Sciatic nerve (tissue), 2 donors: ENCODE measurements at regions not wholly inside any gene's neighbourhood (a gene's known extent, or its start where the extent isn't known, plus 50 kb on each side); places are given as distances from the start of the nearest gene placed in this dataset.
"Not testable (repeated sequence)": the region's sequence is repeated elsewhere in the genome, so short reads cannot be mapped to it uniquely, and the experiment has no call there.

Experiments
- ATAC-seq: fragments of 200-7000 bp; cut with Tn5 transposase; one replicate; pipeline ENCODE4 v1.9.1; 2020; ENCODE audit warnings: mild to moderate bottlenecking, moderate library complexity
- DNase-seq: peaks from one replicate; pipeline ENCODE4 v3.0.0-alpha.2; 2020; ENCODE audit warnings: low spot score
- intact Hi-C: fragments of 100-400 bp; cut with DNase I; formaldehyde crosslinking; loops from one replicate; pipeline ENCODE4 v1.14.2; 2022
- donor health status: DM: no; HTN: no; CAD: no.
- donor health status: DM: no; HTN: no; CAD: no.

DNA sequence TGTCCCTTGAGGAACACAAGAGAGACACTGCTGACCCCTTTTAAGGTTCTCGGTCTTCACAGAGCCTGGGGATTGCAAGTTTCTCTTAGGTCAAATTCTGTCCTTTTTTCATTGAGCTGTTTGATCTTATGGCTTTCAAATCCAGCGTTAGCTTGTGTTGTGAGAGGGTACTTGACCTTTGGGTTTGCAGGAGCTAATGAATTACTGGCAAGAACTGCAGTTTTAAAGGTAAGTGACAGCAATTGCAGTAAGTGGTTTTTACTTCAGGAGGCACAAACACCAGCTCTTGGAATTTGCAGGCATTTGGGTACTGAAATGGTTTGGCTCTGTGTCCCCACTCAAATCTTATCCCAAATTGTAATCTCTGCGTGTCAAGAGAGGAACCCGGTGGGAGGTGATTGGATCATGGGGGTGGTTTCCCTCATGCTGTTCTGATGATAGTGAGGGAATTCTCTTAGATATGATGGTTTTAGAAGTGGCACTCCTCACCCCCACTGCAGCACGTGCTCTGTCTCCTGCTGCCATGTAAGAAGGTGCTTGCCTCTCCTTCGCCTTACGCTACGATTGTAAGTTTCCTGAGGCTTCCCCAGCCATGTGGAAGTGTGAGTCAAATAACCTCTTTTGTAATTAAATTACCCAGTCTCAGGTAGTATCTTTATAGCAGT lies 134.5 kb upstream of the LYPLAL1 start:
- peak; percentile 28 for ATAC-seq
- intact Hi-C loops = no loop called here
- DNase-seq = no peak

GRCh38 chr1:219039682-219040154 lies 134.0 kb upstream of the LYPLAL1 start:
- ATAC-seq = peak; percentile 66
- intact Hi-C loops = no loop called here
- DNase-seq = no peak

DNA sequence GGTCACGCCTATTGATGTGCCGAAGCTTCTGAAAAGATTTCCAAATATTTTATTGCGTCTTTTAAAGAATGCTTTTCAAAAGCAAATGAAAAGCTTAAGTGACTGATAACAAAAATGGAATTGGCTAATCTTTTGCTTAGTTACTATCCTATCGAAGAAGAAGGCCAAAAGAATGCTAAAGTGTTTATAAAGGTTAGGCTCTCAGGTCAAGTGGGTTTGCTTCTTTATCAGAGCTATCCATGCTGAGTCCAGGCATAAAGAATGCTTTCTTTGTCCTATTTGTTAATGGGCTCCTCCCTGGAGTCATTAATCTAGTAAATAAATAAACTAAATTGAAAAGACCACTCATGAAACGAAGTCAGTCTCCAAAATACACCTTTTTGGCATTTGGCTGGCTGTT lies 133.4 kb upstream of the LYPLAL1 start:
- intact Hi-C loops = no loop called here
- no peak for DNase-seq
- ATAC-seq = no peak

- intact Hi-C loops = no loop called here
- DNase-seq = no peak
- ATAC-seq = peak; percentile 17
These were observed 132.5 kb upstream of the LYPLAL1 start for GRCh38 chr1:219041141-219041540.

GRCh38 chr1:219041818-219042217 lies 131.9 kb upstream of the LYPLAL1 start:
- ATAC-seq (no peak), DNase-seq (no peak)
- intact Hi-C loops = no loop called here

GRCh38 chr1:219042769-219043168 lies 130.9 kb upstream of the LYPLAL1 start:
- ATAC-seq (no peak), DNase-seq (no peak)
- intact Hi-C loops = no loop called here

DNA sequence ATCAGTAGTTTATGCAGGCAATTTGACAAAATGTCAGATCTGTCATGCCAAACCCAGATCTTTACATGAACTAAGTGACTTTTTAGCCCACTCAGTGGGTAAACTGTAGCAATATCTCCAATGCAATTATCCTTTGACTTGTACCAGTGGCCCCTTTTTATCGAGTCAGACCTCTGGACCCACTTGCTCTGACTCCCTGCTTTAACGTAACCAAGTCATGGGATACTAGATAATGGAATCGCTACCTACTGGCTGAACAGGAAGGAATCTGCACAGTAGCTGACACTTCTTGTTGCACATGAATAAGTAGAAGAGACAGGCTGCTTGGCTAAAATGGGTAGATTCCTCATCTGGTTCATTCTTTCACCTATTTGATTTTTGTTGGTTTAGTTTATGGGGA lies 128.4 kb upstream of the LYPLAL1 start:
- intact Hi-C loops = no loop called here
- DNase-seq (no peak), ATAC-seq (no peak)

- no peak for ATAC-seq
- no peak for DNase-seq
- intact Hi-C loops = no loop called here
These were observed 124.2 kb upstream of the LYPLAL1 start for GRCh38 chr1:219049501-219049900.

- no peak for ATAC-seq
- DNase-seq = no peak
- intact Hi-C loops = no loop called here
These were observed 123.4 kb upstream of the LYPLAL1 start for GRCh38 chr1:219050086-219050821.

GRCh38 chr1:219050822-219051125 lies 122.9 kb upstream of the LYPLAL1 start:
- ATAC-seq (no peak), DNase-seq (no peak)
- intact Hi-C loops = no loop called here

DNA sequence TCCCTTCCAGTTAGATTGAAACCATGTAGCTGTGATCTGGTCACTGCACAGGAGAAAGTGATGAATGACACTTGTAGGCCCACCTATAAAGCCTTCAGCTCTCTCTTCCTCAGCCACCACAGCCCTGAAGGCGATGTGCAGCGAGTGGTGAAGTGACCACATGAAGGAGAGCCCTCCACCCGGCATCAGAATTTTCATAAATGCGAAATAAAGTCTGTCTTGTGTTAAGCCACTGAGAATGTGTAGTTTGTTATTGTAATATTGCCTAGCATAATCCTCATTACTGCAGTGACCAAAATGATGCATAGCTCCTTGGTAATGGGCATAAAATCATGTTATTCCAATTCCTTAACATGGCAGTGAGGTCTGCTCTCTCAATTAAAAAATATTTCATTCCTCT lies 122.1 kb upstream of the LYPLAL1 start:
- DNase-seq = no peak
- no peak for ATAC-seq
- intact Hi-C loops = no loop called here

DNA sequence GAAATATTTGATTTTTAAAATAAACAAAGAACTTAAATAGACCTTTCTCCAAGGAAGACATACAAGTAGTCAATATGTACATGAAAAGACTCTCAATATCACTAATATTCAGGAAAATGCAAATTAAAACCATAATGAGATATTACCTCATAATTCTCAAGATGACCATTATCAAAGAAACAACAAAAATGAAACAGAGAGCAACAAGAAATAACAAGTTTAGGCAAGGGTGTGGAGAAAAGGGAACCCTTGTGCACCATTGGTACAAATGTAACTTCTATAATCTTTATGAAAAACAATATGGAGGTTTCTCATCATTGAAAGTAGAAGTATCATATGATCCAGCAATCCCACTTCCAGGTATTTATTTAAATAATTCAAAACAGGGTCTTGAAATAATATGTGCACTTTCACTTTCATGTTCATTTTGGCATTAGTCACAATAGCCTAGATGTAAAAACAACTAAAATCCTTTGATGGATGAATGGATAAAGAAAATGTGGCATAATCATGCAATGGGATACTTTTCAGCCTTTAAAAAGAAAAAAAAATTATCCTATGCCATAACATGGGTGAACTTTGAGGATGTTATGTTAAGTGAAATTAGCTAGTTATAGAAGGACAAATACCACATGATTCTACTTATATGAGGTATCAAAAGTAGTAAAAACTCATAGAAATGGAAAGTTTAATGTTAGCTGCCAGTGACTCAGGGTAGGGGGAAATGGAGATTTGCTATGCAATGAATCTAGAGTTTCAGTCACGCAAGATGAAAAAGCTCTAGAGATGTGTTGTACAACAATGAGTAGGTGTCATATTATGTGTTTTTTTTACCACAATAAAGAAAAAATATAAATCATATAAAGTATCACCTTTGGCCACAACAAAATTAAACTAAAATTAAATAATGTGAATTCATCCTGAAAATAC lies 114.5 kb upstream of the LYPLAL1 start:
- no peak for ATAC-seq
- DNase-seq = no peak
- intact Hi-C loops = no loop called here

DNA sequence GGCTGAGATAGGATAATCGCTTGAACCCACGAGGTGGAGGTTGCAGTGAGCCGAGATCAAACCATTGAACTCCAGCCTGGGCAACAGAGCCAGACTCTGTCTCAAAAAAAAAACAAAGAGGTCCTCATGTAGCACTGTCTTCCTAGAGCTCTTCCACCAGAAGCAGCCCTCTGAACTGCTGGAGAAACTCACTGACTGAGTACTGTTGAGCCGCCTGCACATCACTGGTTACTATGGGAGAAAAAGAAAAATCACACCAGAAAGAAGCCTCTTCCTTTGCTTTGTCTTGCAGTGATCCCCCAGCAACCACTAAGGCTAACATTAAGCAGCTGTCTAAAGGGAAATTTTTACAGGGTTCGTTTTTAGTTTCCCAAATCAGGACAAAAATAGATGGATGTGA lies 112.9 kb upstream of the LYPLAL1 start:
- no peak for DNase-seq
- no peak for ATAC-seq
- intact Hi-C loops = no loop called here

DNA sequence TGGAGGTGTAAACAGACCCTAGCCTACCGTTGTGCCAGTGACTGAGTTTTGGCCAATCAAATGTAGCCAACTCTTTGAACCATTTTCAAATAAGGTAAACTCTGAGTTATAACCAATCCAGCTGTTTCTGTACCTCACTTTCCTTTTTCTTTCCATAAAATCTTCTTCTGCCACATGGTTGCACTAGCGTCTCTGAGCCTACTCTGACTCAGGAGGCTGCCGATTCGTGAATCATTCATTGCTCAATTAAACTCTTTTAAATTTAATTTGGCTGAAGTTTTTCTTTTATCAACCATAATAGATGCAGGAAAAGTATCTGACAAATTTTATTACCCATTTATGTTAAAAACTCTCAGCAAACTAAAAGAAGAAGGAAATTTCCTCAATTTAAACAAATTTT lies 111.5 kb upstream of the LYPLAL1 start:
- DNase-seq = no peak
- no peak for ATAC-seq
- intact Hi-C loops = no loop called here

DNA sequence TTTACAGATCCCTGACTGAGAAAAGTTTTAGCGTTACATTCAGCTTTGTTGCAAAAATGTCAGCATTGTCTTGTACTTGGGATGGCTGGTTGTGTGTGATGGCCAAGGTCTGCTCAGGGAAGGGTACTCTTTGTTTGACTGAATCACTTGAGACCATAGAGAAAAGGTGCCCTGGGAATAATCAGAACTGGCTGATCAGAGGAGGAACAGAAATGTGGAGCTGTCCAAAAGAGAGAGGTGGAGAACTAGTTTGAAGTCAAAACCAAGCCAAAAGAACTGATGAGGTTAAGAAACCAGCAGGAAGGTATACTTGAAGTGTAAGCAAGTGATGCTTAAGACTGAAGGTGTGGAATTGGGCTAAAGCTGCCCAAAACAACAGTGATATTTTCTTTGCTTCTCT lies 107.6 kb upstream of the LYPLAL1 start:
- ATAC-seq = no peak
- intact Hi-C loops = no loop called here
- no peak for DNase-seq

DNA sequence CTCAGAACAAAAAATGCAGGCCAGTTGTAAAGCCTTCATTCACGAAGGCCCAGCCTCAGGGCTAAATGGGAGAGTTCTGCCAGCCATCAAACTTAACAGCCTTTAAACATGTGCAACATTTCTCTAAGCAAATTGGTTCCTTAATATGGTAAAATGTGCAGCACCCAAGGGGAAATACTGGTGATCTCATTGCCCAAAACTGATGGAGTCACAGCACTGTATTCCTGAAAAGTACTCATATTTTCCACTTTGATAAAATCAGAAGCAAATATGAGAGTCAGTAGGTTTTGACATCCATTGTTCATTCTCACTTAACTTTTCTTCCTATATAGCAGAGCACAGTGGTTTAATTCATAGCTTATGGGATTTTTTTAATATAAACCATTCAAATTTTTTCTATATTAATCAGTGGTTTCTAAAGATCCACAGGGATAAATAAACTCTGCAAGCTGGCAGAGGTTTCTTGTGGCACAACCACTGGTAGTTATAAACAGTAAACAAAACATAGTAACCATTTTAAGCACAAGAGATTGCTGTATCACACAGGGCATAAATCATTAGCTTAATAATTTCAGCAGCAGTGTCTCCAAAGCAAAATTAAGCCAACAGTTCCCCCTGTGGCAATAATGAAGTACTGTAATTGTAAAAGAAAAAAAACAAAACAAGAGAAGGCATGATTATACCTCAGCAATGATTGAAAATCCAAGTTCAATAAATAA lies 106.9 kb upstream of the LYPLAL1 start:
- ATAC-seq = peak; percentile 76
- intact Hi-C loops = no loop called here
- DNase-seq = no peak

DNA sequence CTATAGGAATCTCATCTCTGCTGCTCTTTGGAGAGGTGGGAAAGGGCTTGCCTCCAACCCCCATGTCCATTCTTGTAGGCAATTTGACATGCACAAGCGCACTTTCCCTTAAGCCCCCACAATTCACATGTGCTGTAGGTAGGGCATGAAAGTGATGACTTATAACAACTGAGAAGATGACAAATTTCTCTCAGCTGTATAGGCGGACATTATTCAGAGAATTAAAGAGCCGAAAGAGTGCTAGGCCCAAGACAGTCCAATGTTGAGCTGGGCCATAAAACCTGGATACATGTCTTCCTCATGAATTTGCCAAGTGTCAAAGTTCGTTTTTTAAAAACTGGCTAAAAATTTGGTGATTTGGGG lies 106.3 kb upstream of the LYPLAL1 start:
- no peak for DNase-seq
- intact Hi-C loops = no loop called here
- no peak for ATAC-seq

GRCh38 chr1:219070395-219070794 lies 103.3 kb upstream of the LYPLAL1 start:
- DNase-seq, intact Hi-C loops, ATAC-seq: not testable (repeated sequence)

GRCh38 chr1:219071209-219071608 lies 102.5 kb upstream of the LYPLAL1 start:
- ATAC-seq = no peak
- intact Hi-C loops = no loop called here
- DNase-seq = no peak
